Colonic mucosa (tissue), 4 donors: ENCODE measurements at regions not wholly inside any gene's neighbourhood (a gene's known extent, or its start where the extent isn't known, plus 50 kb on each side); places are given as distances from the start of the nearest gene placed in this dataset.

Source experiments
- DNase-seq: peaks from one replicate; pipeline ENCODE4 v3.0.0-alpha.2; 2020
- H3K27ac ChIP-seq: fragments of 200-600 bp; one replicate; pipeline ENCODE4 v1.8.0; 2021
- H3K27me3 ChIP-seq: fragments of 200-600 bp; one replicate; pipeline ENCODE4 v1.8.0; 2021
- H3K36me3 ChIP-seq: fragments of 200-600 bp; one replicate; pipeline ENCODE4 v1.8.0; 2021
- H3K4me1 ChIP-seq: fragments of 200-600 bp; one replicate; pipeline ENCODE4 v1.8.0; 2021; ENCODE audit warnings: mild to moderate bottlenecking
- H3K4me3 ChIP-seq: fragments of 200-600 bp; one replicate; pipeline ENCODE4 v1.8.0; 2021
- H3K9ac ChIP-seq, 2 donors: one replicate each; pipeline ENCODE4 v1.7.0; 2013; ENCODE audit warnings: control low read depth in 2 of 2, low read depth in 2 of 2, low read length in 2 of 2
- H3K9me3 ChIP-seq: fragments of 200-600 bp; one replicate; pipeline ENCODE4 v1.8.0; 2021
- intact Hi-C: fragments of 100-400 bp; cut with DNase I; formaldehyde crosslinking; loops from one replicate; pipeline ENCODE4 v1.14.1; 2022
- TF ChIP-seq, protein P1 (sequence below): fragments of 200-600 bp; IDR thresholded peaks from one replicate; pipeline ENCODE4 v1.8.0; 2022; ENCODE audit warnings: antibody characterized with exemption, mild to moderate bottlenecking
- donor health status: healthy.
- donor health status: DM: no; HTN: no; CAD: no.
- donor health status: DM: no; HTN: no; CAD: no.

DNA sequence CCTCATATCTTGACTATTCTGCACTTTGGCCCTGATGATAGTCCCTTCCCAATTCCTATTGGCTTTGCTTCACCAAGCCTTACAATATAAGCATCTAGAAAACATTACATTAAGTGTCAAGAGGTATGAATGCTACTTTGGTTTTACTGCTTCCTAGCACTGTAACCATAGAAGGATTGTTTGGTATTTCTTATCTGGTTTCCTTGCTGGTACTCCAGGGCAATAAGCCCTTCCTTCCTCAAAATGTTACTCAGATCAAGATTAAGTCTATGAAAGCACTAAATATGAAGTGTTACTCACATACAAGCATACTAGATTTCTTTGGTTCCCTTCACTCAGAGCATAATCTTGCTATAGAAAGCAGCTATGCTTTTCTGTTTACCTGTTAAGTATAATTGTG lies 492.5 kb downstream of the ETV1 start:
- TF ChIP-seq, protein P1, sequence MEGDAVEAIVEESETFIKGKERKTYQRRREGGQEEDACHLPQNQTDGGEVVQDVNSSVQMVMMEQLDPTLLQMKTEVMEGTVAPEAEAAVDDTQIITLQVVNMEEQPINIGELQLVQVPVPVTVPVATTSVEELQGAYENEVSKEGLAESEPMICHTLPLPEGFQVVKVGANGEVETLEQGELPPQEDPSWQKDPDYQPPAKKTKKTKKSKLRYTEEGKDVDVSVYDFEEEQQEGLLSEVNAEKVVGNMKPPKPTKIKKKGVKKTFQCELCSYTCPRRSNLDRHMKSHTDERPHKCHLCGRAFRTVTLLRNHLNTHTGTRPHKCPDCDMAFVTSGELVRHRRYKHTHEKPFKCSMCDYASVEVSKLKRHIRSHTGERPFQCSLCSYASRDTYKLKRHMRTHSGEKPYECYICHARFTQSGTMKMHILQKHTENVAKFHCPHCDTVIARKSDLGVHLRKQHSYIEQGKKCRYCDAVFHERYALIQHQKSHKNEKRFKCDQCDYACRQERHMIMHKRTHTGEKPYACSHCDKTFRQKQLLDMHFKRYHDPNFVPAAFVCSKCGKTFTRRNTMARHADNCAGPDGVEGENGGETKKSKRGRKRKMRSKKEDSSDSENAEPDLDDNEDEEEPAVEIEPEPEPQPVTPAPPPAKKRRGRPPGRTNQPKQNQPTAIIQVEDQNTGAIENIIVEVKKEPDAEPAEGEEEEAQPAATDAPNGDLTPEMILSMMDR = no peak
- no peak overlapping the region for H3K9ac ChIP-seq
- no peak for DNase-seq
- no peaks in the 10 kb centered on the region for H3K36me3 ChIP-seq
- H3K27ac ChIP-seq = no peak overlapping the region
- H3K4me1 ChIP-seq = no peaks in the 10 kb centered on the region
- no peak overlapping the region for H3K4me3 ChIP-seq
- no peaks in the 10 kb centered on the region for H3K9me3 ChIP-seq
- intact Hi-C loops = no loop called here
- H3K27me3 ChIP-seq = no peaks in the 10 kb centered on the region

- DNase-seq = no peak
- no peaks in the 10 kb centered on the region for H3K27me3 ChIP-seq
- H3K9ac ChIP-seq = no peak overlapping the region
- H3K4me1 ChIP-seq = no peaks in the 10 kb centered on the region
- TF ChIP-seq, protein P1 = no peak
- H3K4me3 ChIP-seq = no peak overlapping the region
- H3K27ac ChIP-seq = no peak overlapping the region
- no peaks in the 10 kb centered on the region for H3K9me3 ChIP-seq
- intact Hi-C loops = no loop called here
- no peaks in the 10 kb centered on the region for H3K36me3 ChIP-seq
Observed at GRCh38 chr7:13508586-13508985, 480.9 kb downstream of the ETV1 start.

GRCh38 chr7:13518738-13519137 lies 470.7 kb downstream of the ETV1 start:
- Histone ChIP-seq H3K9ac (no peak overlapping the region), H3K9me3 (no peaks in the 10 kb centered on the region), H3K4me1 (no peaks in the 10 kb centered on the region), H3K4me3 (no peak overlapping the region), H3K27ac (no peak overlapping the region), H3K27me3 (no peaks in the 10 kb centered on the region), H3K36me3 (no peaks in the 10 kb centered on the region)
- intact Hi-C loops = no loop called here
- no peak for DNase-seq
- TF ChIP-seq, protein P1 = no peak

DNA sequence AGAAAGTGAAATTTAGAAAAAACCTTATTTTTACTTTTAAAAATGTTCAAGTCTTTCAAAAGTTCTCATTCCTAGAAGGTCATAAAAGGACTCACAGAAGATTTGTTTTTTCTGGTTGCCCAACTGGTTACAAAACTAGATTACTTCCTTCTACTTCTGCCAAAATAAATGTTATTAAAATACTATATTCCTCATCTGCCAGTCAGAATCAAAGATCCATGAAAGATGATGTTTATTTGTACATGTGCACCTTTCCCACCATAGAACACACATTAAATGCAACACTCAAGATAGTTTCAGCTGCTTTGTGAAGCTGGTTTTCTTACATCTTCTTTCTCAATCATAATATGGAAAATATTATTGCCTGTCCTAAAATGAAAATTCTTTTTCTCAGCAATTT lies 465.4 kb downstream of the ETV1 start:
- H3K9ac ChIP-seq = no peak overlapping the region
- TF ChIP-seq, protein P1 = no peak
- no peaks in the 10 kb centered on the region for H3K27me3 ChIP-seq
- no peak overlapping the region for H3K27ac ChIP-seq
- H3K4me1 ChIP-seq = no peaks in the 10 kb centered on the region
- no peaks in the 10 kb centered on the region for H3K36me3 ChIP-seq
- intact Hi-C loops = loop anchor here (10.0 kb wide), 1 partner anchor 931 kb away; no protein-coding TSS in a partner anchor
- no peak overlapping the region for H3K4me3 ChIP-seq
- no peak for DNase-seq
- no peaks in the 10 kb centered on the region for H3K9me3 ChIP-seq

DNA sequence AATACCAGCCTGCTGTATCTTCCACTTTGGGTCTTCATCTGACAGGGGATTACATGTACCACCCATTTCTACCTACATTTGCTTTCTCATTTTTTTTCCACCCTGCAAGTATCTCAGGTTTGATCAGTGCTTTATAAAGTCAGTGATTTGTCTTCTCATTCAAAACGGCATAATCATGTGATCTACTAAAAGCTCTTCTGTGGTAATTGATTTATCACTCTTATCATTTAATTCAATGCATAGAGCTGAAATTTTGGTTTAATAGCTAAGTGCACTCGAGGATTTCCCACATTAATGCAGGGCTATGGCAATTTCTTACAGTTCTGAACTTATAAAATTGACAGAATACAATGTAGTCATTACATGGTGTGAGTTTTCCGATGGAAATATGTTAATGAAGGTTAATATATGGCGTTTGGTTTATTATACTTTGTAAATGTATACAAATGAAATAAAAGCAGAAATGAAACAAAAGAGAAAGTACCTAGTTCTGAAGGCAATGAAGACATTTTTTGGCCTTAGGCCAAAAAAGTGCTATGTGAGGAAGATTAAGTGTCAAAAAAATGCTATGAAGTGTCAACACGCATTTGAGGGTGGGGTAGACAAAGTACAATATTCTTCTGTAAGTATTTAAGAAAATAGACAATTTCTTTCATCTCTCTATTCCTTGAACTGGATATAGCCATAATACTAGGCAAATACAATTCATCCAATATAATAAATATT lies 457.3 kb downstream of the ETV1 start:
- intact Hi-C loops = no loop called here
- TF ChIP-seq, protein P1 = no peak
- Histone ChIP-seq H3K9ac (no peak overlapping the region), H3K4me1 (no peaks in the 10 kb centered on the region), H3K9me3 (no peaks in the 10 kb centered on the region), H3K36me3 (no peaks in the 10 kb centered on the region), H3K27me3 (no peaks in the 10 kb centered on the region), H3K27ac (no peak overlapping the region), H3K4me3 (no peak overlapping the region)
- DNase-seq = no peak
